Esophagus squamous epithelium (tissue), 4 donors: ENCODE measurements at regions not wholly inside any gene's neighbourhood (a gene's known extent, or its start where the extent isn't known, plus 50 kb on each side); places are given as distances from the start of the nearest gene placed in this dataset.

Experiments used
- CTCF ChIP-seq, 6 experiments: fragments of 450-650 bp in 4 of 6; fragments of 200-600 bp in 2 of 6; sonication (generic) in 2 of 6; IDR thresholded peaks; one replicate each; pipeline ENCODE4 v1.5.1; 2016 to 2019; ENCODE audit warnings: antibody characterized with exemption in 6 of 6, mild to moderate bottlenecking in 4 of 6, moderate library complexity in 4 of 6
- POLR2A ChIP-seq, 4 donors: fragments of 450-650 bp; IDR thresholded peaks; one replicate each; pipeline ENCODE4 v1.6.1; 2017; ENCODE audit warnings: antibody characterized with exemption in 4 of 4, mild to moderate bottlenecking in 4 of 4, moderate library complexity in 3 of 4

GRCh38 chr12:33536431-33536830 is 96.8 kb upstream of the SYT10 start:
- TF ChIP-seq CTCF (IDR thresholded peaks at IDR 0.05) (no peak), POLR2A (IDR thresholded peaks at IDR 0.05) (no peak)
